Esophagus (tissue), 2 donors: ENCODE measurements at regions not wholly inside any gene's neighbourhood (a gene's known extent, or its start where the extent isn't known, plus 50 kb on each side); places are given as distances from the start of the nearest gene placed in this dataset.

ENCODE experiments used
- H3K27ac ChIP-seq, 2 donors: one replicate each; pipeline ENCODE4 v1.5.1; 2013; ENCODE audit warnings: low read depth in 2 of 2, mild to moderate bottlenecking in 2 of 2, inconsistent platforms in 1 of 2, low read length in 1 of 2, moderate library complexity in 1 of 2
- H3K27me3 ChIP-seq, 2 donors: one replicate each; pipeline ENCODE4 v1.6.1; 2013; ENCODE audit warnings: low read length in 2 of 2, control low read depth in 1 of 2, mild to moderate bottlenecking in 1 of 2; ENCODE audit not compliant: insufficient read depth in 2 of 2, control insufficient read depth in 1 of 2
- H3K36me3 ChIP-seq, 2 donors: one replicate each; pipeline ENCODE4 v1.6.1; 2013; ENCODE audit warnings: low read length in 1 of 2; ENCODE audit not compliant: control insufficient read depth in 2 of 2, insufficient read depth in 2 of 2
- H3K4me1 ChIP-seq, 2 donors: one replicate each; pipeline ENCODE4 v1.6.1; 2013; ENCODE audit warnings: low read length in 1 of 2; ENCODE audit not compliant: control insufficient read depth in 2 of 2, insufficient read depth in 2 of 2
- H3K4me3 ChIP-seq, 2 donors: one replicate each; pipeline ENCODE4 v1.5.1; 2013; ENCODE audit warnings: low read length in 2 of 2, mild to moderate bottlenecking in 2 of 2, low read depth in 1 of 2, moderate library complexity in 1 of 2
- H3K9me3 ChIP-seq, 2 donors: one replicate each; pipeline ENCODE4 v1.6.1; 2013; ENCODE audit warnings: mild to moderate bottlenecking in 2 of 2, low read depth in 1 of 2, low read length in 1 of 2, moderate library complexity in 1 of 2; ENCODE audit not compliant: control insufficient read depth in 2 of 2, insufficient read depth in 1 of 2
- WGBS, 2 donors: extraction: QIAGEN DNeasy Blood & Tissue Kit; methylation state at CpG; one replicate each; pipeline ENCODE4 v1.1.7; 2013; 5-methylcytosine and 5-hydroxymethylcytosine counted together
- donor health status: healthy with polysubstance abuse.
- donor health status: Bipolar disorder and iron deficiency.

DNA sequence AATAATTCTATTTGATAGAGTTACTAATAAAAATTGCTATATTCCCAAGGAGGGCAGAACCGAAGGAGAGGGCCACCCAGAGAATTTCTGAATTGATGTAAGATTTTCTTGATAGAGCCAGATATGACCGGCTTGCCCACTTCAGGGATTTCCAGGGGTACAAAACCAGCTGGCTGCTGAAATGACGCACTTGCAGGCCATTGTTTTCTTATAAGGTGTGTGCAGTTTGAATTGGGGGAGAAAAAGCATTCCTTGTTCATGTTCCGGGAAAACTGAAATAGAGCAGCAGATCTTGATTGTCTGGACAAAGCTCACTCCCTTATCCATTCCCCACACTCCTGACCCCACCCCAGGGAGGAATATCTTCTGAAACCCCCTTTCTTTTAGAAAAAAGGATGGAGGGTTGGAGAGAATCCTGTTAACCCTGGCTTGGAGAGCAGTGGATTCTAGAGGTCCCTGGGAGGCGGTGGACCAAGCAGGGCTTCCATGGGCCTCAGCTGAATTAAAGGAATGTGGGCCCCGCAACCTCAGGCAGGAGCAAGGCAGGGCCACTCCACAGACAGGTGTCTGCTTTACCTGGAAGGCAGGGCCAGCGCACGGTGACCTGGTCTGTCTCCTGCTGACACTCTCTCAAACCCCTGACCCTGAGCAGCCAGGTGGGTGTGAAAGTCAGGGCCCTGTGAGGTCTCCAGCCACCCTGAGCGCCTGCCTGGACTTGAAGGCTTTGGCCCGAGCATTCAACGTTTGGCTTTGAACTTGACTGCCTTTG, 96.4 kb downstream of the TMEM170B start:
- Histone ChIP-seq H3K4me1 (no peaks in the 10 kb centered on the region), H3K9me3 (no peaks in the 10 kb centered on the region), H3K27ac (no peak overlapping the region), H3K36me3 (no peaks in the 10 kb centered on the region), H3K4me3 (no peak overlapping the region), H3K27me3 (no peaks in the 10 kb centered on the region)
- 84 to 85% methylated on average over 10 to 11 of the region's 11 CpGs for WGBS, 2 donors

GRCh38 chr6:11634948-11635347, 97.4 kb downstream of the TMEM170B start:
- Histone ChIP-seq H3K9me3 (no peaks in the 10 kb centered on the region), H3K27me3 (no peaks in the 10 kb centered on the region), H3K4me1 (no peaks in the 10 kb centered on the region), H3K4me3 (no peak overlapping the region), H3K27ac (no peak overlapping the region), H3K36me3 (no peaks in the 10 kb centered on the region)
- 79 to 83% methylated on average over 4 of the region's 4 CpGs for WGBS, 2 donors

GRCh38 chr6:11636121-11636520, 98.6 kb downstream of the TMEM170B start:
- 81 to 87% methylated on average over 5 of the region's 5 CpGs for whole genome bisulfite sequencing, 2 donors
- no peak overlapping the region for H3K27ac ChIP-seq
- no peaks in the 10 kb centered on the region for H3K4me1 ChIP-seq
- no peaks in the 10 kb centered on the region for H3K36me3 ChIP-seq
- no peaks in the 10 kb centered on the region for H3K9me3 ChIP-seq
- H3K4me3 ChIP-seq, result no peak overlapping the region
- no peaks in the 10 kb centered on the region for H3K27me3 ChIP-seq

- H3K27me3 ChIP-seq, result no peaks in the 10 kb centered on the region
- H3K27ac ChIP-seq, result no peak overlapping the region
- H3K4me3 ChIP-seq, result no peak overlapping the region
- WGBS, 2 donors, result 65 to 67% methylated on average over 2 of the region's 2 CpGs
- H3K4me1 ChIP-seq, result no peaks in the 10 kb centered on the region
- no peaks in the 10 kb centered on the region for H3K36me3 ChIP-seq
- no peaks in the 10 kb centered on the region for H3K9me3 ChIP-seq
Observed at GRCh38 chr6:11637266-11637665, 99.7 kb downstream of the TMEM170B start.

DNA sequence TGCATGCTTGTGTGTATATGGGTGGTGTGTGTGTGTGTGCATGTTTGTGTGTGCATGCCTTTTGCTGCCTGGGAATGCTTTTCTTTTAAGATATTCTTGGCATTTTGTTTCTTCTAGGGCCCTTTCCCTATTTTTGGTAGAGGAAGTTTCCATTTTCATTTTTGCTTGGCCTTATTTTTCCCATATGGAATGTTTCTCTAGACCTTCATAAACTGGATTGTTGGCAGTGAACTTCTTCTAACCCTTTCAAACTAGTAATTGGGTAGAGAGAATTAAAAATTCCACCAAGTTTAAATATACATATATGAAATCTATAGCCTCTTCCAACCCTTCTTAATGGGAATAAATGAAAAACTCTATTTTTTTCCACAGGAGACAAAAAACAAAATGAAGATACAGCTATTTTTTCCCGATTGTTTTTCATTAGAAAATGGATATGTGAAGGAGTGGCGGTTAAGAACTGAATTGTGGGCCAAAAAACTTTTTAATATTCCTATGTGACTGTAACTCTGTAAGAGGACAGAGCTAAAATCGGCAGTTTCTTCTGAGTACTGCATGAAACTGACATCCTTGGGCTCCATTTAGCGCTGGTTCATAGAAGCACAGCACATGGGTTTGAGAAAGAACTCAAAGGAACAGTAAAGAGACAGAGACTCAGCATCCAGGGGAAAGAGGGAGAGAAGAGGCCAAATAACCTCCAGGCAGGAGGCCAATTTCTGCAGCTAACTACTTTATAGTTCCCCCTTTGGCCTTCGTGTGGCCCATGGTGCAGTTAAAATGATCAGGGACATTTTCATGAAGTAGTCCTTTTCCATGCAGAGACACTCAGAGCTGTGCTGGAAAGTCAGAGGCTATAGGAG, 102.1 kb downstream of the TMEM170B start:
- Histone ChIP-seq H3K36me3 (no peaks in the 10 kb centered on the region), H3K27ac (no peak overlapping the region), H3K4me3 (no peak overlapping the region), H3K27me3 (no peaks in the 10 kb centered on the region), H3K4me1 (no peaks in the 10 kb centered on the region), H3K9me3 (no peaks in the 10 kb centered on the region)
- 81 to 84% methylated on average over 5 of the region's 5 CpGs for WGBS, 2 donors

DNA sequence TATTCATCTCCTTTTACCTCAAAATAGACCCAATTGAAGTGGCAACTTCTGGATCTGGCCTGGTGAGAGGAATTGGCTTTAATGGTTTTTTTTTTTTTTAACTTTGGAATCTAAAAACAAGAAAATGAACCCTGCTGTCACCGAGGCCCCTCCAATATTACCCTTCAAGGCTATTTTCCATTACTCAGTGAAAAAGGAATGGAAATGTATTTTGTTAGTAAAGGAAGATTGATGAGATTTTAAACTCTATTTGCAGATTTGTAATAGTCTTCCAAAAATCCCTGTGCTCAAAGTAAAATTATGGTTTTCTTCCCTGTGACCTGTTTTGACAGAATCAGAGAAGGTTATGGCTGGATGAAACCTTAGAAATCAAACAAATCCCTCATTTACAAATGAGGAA, 102.9 kb downstream of the TMEM170B start:
- no peak overlapping the region for H3K27ac ChIP-seq
- H3K36me3 ChIP-seq, result no peaks in the 10 kb centered on the region
- WGBS, 2 donors, result 68 to 71% methylated on average over 1 of the region's 1 CpG
- no peaks in the 10 kb centered on the region for H3K27me3 ChIP-seq
- no peaks in the 10 kb centered on the region for H3K9me3 ChIP-seq
- no peaks in the 10 kb centered on the region for H3K4me1 ChIP-seq
- H3K4me3 ChIP-seq, result no peak overlapping the region

DNA sequence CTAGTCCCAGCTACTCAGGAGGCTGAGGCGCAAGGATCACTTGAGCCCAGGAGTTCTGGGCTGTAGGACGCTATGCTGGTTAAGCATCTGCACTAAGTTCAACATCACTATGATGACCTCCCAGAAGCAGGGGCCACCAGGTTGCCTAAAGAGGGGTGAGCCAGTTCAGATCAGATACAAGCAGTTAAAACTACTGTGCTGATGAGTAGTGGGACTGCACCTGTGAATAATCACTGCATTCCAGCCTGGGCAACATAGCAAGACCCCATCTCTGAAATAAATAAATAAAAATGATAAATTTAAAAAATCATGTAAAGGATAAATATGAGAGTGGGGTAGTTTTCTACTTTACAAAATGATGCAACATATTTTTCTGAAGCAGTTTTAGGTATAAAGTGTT, 106.5 kb downstream of the TMEM170B start:
- Histone ChIP-seq H3K27ac (no peak overlapping the region), H3K36me3 (no peaks in the 10 kb centered on the region), H3K9me3 (no peaks in the 10 kb centered on the region), H3K27me3 (no peaks in the 10 kb centered on the region), H3K4me1 (no peaks in the 10 kb centered on the region), H3K4me3 (no peak overlapping the region)
- WGBS, 2 donors, result 96% methylated on average over 2 of the region's 2 CpGs

GRCh38 chr6:11644601-11645000, 107.1 kb downstream of the TMEM170B start:
- 93 to 96% methylated on average over 4 of the region's 4 CpGs for WGBS, 2 donors

GRCh38 chr6:11645016-11645415, 107.5 kb downstream of the TMEM170B start:
- Histone ChIP-seq H3K4me1 (no peaks in the 10 kb centered on the region), H3K27ac (no peak overlapping the region), H3K27me3 (no peaks in the 10 kb centered on the region), H3K36me3 (no peaks in the 10 kb centered on the region), H3K4me3 (no peak overlapping the region), H3K9me3 (no peaks in the 10 kb centered on the region)
- WGBS, 2 donors, result 70 to 73% methylated on average over 1 of the region's 1 CpG

More at GRCh38 chr6:11644601-11645000, 107.1 kb downstream of the TMEM170B start:
- Histone ChIP-seq H3K27ac (no peak overlapping the region), H3K27me3 (no peaks in the 10 kb centered on the region), H3K4me1 (no peaks in the 10 kb centered on the region), H3K4me3 (no peak overlapping the region), H3K36me3 (no peaks in the 10 kb centered on the region), H3K9me3 (no peaks in the 10 kb centered on the region)
